Keratinocyte (primary cell): ENCODE measurements at regions not wholly inside any gene's neighbourhood (a gene's known extent, or its start where the extent isn't known, plus 50 kb on each side); places are given as distances from the start of the nearest gene placed in this dataset.

ENCODE experiments used
- CTCF ChIP-seq, 3 experiments: IDR thresholded peaks in 1 of 3; conservative IDR thresholded peaks in 1 of 3; optimal IDR thresholded peaks in 1 of 3; 2 replicates in 2 of 3; 3 replicates in 1 of 3; pipeline versions ENCODE3 to v1.5.1; 2011; ENCODE audit warnings: low read length in 3 of 3, mild to moderate bottlenecking in 3 of 3, moderate library complexity in 2 of 3, control low read depth in 1 of 3, inconsistent platforms in 1 of 3; ENCODE audit not compliant: insufficient read depth in 2 of 3; ENCODE audit errors: extremely low read depth in 1 of 3
- EZH2 ChIP-seq: IDR thresholded peaks from one replicate; pipeline ENCODE4 v1.6.1; 2012; ENCODE audit warnings: inconsistent platforms, mild to moderate bottlenecking, low read length, moderate library complexity

- TF ChIP-seq CTCF (optimal IDR thresholded peaks at IDR 0.05 in 1 of 3, IDR thresholded peaks at IDR 0.05 in 1 of 3, conservative IDR thresholded peaks at IDR 0.05 in 1 of 3; ENCODE audit: extremely low read depth in 1 of 3, insufficient read depth in 2 of 3, low read length in 3 of 3) (no peak), EZH2 (no peak)
These were observed 671.2 kb downstream of the LRFN5 start for GRCh38 chr14:42277840-42278239.
